Bone marrow (tissue), 2 donors: ENCODE measurements at regions not wholly inside any gene's neighbourhood (a gene's known extent, or its start where the extent isn't known, plus 50 kb on each side); places are given as distances from the start of the nearest gene placed in this dataset.

ENCODE experiments used
- DNase-seq, 2 donors: peaks; one replicate each; lab custom pipeline; 2025; lab: John Stamatoyannopoulos, UW

DNA sequence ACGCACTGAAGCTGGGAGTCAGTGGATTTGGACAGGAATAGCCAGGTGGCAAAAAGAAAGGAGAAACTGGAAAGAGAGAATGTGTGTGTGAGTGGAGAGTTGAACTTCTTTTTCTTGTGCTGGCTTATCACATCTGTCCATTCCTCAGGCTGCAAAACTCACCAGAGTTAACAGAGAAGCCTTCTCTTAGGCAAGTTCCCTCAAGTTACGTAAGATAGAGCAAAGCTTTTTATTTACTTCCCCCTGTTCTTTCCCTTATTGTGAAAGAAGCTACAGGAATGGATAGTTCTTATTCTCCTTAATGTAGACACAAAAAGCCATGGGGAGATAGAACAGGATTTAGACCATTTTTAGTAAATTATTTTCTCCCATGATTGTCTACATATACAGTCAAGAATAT, 188.6 kb downstream of the BMP2 start:
- DNase-seq, result no peak

DNA sequence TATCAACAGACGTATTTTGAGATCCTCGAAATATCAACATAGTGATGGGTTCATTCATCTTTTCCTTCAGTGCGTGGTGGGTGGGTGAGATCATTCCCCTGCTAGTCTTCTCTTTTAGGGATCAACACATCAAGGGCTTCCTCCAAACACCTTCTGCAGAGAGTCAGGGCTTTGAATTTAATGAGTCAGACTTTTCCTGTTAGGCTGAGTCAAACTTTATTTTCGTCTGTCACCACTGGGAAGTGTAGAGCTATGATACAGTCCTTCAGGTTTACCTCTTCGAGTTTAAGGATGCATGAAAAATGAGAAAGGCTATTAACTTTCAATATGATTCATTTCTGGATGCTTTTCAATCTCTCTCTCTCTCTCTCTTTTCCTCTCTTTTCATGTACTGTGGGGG, 189.1 kb downstream of the BMP2 start:
- DNase-seq, result no peak

DNA sequence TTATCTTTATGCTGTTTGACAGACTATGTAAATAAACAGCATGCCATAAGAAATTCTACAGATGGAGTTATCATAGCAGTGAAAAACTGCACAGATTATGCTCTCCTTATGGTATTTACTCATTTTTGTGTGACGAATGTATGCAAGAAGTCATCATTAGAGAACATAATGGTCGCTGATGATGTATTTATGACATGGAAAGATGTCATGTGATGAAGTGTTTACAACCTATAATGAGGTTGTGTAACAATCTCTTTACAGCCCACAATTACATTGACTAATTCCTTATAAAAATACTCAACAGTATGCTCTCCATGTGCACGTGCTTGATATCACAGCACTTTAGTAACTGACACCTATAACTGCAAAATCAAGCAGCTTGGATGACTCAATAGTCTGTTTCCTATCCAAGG, 192.4 kb downstream of the BMP2 start:
- DNase-seq, result no peak

DNA sequence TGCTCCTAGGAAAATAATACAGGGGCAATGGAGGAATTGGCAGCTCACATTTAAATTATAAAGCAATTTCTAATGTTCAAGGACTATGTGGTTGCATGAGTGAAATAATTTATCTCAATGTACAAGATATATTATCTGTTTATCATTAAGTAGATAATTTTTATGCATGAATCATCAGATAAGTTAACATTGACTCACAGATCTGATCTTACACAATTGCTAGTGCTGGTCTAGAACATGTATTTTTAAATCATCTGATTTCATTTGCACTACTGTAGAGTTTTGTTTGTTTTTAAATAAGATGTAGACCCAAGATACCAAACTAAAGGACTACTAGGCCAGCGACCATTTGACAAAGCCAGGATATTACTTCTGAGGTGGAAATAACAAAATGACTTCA, 199.2 kb downstream of the BMP2 start:
- no peak for DNase-seq

DNA sequence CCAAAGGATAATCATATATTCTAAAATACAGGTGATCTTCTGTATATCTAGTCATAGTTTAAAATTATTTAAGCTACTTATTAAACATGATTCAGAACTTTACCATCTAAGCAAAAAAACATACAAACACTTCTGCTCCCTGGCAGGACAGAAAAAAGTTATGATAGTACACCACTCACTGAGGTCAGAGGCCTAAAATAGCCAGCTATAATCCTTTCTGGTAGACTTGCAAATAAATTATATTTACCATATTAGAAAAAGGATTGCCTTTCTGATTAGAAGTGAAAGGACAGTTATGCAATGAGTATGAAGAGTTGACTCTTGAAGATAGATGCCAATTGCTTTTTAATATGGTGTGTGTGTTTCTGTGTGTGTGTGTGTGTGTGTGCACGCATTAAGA, 207.4 kb downstream of the BMP2 start:
- DNase-seq, result no peak

DNA sequence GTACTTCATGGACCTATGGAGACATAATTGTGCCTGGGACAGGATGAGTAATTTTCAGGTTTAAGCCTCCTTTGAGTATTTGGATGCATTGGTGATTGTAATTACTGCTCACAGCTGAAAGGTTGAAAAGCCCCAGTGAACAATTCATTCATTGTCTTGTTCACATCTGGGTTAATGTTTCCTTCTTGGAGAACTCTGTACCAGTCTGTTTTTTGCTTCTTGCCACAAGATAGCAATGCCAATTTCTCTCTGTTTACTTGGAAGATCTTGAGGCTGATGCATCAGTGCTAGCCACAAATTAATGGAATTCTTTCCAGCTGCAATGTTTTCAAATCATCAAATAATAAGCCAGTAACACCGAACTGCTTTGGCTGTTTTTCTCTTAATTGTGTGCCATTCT, 207.8 kb downstream of the BMP2 start:
- no peak for DNase-seq

DNA sequence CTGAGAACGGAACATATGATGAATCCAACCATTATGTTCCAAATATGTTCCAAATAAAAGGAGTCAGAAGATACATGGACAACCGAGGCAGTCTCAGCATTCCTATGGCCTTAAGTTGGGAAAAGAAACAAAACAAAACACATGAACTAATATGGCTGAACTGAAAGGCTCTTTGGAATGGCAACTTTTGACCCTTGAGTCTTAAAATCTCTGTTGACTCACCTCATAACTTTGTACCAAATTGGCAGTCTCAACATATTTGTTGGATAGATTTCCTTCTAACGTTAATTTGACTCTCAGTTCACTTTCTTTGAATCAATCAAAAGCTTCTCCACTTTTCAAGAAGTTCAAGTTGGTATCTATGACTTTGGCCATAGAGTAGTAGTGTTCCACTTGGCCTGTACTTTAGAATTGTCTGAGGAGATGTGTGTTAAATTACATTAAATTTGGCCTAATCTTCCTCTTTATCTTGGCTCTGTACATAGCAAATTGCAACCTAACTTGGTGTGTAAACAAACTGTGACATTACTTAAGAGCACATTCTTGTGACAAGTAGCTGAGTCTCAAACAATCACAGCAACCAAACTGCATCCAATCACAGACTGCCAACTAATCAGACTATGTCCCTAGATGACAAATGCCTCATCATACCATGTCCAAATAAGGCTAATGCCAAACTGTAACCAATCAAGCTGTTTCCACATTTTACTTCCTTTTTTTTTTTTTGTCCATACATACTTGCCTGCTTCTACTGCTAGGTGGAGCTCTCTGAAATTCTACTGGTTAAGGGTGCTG, 208.8 kb downstream of the BMP2 start:
- no peak for DNase-seq

DNA sequence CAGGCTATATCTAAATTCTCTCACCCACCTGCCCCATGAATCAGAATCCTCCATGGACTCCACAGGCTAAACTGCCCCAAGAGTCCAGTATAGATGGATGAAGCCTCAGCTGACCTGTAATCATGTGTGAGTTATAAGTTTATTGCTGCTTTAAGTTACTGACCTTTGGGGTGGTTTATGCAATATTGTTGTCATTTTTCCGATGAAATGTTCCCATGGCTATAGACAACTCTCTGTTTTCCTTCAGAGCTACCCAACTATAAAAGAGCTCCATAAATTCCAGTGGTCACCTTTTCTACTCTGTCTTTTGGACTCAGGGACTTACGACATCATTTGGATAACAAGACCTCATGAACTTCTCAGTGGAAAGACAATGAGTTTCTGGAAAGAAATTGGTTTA, 212.1 kb downstream of the BMP2 start:
- DNase-seq, result no peak

DNA sequence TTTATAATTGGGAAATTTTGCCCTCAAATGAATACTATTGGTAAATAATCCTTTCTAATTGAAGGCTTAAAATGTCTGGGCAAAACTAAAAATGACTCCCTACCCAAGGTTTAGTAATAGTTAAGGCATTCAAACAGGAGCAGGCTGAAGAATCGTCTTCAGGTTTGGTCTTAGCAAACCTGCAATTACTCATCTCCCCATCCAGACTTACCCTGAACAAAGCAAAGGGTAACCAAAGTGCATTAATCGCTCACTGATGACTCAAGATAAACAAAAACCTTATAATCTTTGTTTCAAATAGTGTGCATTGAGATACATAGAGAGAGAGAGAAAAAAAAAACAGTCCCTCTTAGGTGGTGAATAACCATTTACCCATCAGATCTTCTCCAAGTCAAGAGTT, 225.5 kb downstream of the BMP2 start:
- DNase-seq, result no peak

DNA sequence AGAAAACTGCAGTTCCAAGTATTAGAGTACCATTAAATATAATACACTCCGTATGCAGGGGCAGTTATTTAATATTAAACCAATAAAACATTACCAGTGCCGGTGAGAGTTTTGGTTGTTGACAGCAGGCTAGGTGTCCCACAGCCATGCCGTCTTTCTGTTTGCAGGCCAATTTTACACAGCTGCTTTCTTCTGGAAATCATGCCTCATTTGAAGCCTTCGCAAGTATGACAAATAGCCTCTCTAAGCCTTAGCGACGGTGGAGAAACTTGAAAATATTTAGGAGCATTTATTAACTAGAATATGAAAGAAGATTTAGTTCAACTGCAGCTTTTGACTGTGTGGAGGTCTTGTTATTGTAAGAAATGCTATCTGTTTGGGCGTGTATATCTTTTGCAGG, 226.0 kb downstream of the BMP2 start:
- DNase-seq, result no peak

DNA sequence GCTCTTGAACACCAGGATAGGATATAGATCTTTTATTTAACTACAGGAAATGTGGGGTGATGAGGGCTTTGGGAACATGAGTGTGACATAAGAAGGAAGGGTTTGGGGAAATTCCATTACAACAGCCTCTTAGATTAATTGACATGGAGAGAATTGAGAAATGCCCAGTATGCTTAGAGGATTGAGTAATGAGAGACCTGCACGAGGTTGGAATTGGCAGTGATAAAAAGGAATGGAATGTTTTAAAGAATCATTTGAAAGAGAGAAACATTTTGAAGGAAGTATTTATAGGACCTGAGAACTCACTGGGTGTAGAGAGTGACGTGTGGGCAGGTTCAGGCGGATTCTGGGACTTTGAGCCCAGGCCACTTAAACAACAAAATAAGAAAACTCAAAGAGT, 227.0 kb downstream of the BMP2 start:
- no peak for DNase-seq

DNA sequence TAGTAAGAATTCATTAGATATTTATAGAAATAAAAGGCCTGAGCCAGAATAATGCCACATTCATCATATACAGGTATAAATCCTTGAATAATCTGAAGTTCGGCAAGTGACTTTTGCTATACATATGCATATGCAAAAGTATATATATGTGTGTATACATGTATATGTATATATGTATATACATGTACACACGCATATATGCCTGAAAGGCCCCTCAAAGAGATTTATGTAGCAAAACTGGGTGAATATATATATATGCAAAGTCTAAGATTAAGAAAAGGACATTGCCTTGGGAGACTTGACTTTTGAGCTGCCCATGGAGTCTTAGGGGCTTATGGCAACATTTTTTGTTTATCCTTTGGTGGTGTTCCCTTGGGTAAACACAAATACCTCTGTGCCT, 231.4 kb downstream of the BMP2 start:
- DNase-seq, result no peak

DNA sequence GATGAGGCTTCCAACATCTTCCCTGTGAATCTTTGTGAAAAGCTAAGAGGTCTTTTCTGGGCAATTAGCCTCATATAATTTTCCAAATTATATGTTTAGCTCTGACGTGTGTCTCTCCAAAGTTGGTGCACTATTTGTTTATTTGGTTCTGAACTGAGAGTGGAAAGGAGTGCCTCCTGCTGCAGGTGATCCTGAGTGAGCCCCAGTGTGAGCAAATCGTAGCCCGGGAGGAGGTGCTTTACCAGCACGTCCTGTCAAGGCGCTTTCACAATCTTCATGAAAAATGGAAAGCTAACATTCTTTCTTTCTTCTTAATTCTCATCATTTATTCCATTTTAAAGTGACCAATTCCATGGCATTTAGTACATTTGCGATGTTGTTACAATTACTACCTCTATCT, 231.9 kb downstream of the BMP2 start:
- no peak for DNase-seq

DNA sequence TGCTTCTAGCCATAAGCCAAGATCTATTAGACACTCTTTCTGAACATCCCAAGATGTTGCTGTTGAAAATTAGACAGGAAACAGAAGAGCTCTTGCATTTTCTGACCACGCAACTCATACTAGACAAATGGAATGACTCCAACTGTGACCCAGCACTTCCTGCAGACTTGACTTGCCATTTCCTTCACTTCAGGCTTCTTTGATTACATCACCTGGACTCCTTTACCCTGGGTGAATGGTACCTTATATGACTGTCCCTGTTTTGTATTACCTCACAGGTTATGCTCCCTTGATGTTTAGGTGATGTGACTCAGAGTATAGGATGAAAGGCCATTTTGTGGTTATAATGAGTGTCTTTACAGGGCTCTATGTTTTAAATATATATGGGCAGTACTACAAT, 236.1 kb downstream of the BMP2 start:
- no peak for DNase-seq

DNA sequence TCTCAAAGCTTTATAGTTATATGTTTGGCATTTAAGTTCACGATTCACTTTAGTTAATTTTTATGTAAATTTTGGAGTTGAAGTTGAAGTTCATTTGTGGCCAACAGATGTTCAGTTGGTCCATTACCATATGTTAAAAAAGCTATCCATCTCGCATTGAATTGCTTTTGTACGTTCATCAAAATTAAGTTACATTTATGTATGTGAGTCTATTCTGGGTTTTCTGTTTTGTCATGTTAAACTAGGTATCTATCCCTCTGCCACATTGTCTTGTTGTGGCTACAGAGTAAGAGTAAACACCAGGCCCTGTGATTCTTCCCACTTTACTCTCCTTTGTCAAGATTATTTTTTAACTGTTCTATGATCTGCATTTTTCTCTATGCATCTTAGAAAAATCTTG, 237.3 kb downstream of the BMP2 start:
- DNase-seq, result no peak

DNA sequence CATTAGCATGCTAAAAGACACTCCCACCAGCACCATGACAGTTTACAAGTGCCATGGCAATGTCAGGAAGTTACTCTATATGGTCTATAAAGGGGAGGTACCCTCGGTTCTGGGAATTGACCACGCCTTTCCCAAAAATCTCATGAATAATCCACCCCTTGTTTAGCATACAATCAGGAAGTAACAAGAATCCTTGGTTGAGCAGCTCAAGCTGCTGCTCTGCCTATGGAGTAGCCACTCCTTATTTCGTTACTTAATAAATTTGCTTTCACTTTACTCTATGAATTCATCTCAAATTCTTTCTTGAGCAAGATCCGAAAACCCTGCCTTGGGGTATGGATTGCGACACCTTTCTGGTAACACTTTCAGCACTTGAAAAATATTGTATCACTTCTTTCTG, 243.0 kb downstream of the BMP2 start:
- no peak for DNase-seq

DNA sequence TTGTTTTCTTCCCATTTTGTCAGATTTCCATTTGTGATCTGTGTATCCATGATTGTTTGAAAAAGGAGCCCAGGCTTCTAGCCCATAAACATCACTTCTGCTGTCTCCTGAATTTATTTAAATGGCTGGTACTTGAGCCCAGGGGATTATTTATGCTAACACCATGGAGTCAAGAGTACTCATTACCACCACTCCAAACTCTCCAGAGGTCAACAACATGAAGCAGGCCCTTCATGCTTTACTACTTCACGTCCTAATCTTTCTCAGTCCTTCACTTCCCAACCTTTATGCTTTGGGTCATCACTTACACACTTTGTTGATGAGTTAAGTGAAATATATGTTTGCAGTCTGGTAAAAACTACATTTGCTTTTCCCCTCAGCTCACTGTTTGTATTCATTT, 247.8 kb downstream of the BMP2 start:
- DNase-seq, result no peak

DNA sequence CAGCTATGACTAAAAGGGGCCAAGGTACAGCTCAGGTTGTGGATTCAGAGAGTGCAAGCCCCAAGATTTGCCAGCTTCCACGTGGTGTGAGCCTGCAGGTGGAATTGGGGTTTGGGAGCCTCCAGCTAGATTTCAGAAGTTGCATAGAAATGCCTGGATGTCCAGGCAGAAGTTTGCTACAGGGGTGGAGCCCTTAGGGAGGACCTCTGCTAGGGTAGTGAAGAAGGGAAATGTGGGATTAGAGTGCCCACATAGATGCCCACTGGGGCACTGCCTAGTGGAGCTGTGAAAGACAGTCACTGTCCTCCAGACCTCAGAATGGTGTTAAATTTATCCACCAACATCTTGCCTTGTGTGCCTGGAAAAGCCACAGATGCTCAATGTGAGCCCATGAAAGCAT, 255.1 kb downstream of the BMP2 start:
- DNase-seq, result no peak

DNA sequence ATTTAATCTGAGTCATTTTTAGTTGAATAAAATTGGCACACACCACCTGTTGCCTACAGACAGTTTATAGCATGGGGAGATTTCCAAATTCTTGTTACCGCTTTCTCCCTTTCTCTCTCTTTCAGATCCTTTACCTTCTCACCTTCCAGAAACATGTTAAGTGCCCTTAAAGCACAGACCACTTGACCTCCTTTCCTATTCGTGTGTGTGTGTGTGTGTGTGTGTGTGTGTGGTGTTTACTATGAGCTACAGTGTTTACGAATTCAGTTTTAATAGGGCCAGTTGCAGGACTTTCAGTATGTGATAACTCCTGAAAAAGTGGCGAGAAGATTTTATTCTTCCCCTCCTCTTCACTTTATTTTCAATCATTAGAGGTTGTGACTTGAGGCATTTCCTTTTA, 258.1 kb downstream of the BMP2 start:
- DNase-seq, result no peak

DNA sequence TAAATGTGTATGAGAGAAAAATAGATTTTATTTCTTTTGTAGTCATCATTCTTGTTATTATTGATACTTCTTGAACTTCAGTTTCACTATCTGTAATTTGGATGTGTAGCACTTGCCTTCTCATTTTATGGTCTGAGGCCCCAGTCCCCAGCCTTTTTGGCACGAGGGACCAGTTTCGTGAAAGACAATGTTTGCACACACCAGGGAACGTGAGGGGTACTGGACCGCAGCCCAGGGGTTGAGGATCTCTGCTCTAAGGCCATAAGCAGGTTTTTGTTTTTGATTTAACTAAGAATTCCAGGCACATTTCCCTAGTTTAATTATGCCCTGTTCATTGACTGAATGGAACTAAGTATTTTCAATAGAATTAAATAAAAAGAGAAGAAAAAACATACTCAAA, 261.5 kb downstream of the BMP2 start:
- DNase-seq, result no peak

DNA sequence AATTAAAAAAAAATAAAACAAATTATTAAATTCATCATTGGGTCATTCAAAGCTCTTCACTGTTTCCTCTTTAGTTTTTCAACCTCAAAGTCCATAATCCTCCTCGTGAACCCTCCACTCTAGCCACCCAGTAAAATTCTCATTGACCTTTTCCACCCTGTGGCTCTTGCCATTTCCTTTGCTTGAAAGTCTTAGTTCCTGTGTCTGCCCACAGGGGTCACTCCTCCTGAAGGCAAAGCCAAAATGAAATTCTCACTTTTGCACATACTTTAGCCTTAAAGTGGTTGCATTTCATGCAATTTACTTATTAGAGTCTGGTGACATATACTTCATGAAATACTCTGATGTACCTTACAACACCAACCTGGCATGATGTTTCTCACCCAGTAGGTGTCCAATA, 263.7 kb downstream of the BMP2 start:
- DNase-seq, result no peak

DNA sequence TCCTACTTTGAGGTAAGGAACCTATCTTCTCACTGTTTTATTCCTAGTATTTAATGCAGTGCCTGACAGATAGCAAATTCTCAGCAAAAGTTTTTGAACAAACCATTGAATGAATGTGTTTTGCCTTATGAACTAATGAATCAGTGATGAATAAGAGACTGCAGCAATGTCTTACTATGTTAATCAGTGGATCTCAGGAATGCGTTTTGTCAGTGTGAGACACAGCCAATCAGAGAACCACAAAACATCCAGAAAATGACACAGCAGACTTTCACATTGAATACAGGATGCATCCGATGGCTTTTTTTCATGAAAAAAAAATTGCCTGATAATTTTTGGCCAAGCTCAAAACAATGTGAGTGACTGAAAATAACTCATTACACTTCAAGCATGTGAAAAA, 270.5 kb downstream of the BMP2 start:
- no peak for DNase-seq

DNA sequence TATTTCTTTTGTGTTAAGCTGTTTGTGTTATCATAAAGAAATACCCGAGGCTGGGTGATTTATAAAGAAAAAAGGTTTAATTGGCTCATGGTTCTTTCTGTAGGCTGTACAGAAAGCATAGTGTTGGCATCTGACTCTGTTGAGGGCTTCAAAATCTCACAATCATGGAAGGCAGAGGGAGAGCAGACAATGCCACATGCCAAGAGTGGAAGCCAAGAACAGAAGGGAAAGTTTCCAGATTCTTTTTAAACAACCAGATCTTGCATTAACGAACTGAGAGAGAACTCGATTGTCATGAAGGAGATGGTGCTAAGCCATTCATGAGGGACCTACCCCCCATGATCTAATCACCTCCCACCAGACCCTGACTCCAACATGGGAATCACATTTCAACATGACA, 290.1 kb downstream of the BMP2 start:
- no peak for DNase-seq

DNA sequence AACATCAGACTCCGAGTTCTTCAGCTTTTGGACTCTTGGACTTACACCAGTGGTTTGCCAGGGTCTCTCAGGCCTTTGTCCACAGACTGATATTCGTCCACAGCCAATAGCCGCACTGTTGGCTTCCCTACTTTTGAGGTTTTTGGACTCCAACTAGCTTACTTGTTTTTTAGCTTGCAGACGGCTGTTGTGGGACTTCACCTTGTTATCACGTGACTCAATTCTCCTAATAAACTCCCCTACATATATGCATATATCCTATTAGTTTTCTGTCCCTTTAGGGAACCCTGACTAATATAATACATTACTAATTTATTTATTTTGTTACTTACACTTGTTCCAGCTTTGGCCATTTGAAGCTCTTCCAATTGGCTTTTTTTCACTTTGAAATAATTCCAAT, 311.3 kb downstream of the BMP2 start:
- DNase-seq, result no peak

DNA sequence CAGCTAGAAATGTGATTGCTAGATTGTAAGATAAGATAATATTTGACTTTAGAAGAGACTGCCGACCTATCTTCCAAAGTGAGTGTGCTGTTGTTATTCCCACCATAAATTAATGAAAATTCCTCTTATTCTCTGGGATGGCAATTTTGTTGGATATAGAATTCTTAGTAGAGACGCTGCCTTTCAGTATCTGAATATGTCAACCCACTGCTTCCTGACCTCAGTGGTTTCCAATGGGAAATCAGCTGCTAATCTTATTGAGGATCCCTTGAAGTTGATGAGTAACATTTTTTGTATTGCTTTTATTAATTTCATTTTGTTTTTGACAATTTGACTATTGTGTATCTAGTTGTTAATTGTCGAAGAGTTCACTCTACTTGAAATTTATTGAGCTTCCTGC, 313.0 kb downstream of the BMP2 start:
- DNase-seq, result no peak
